ENCODE measurements at regions not wholly inside any gene's neighbourhood (a gene's known extent, or its start where the extent isn't known, plus 50 kb on each side); places are given as distances from the start of the nearest gene placed in this dataset.

DNA sequence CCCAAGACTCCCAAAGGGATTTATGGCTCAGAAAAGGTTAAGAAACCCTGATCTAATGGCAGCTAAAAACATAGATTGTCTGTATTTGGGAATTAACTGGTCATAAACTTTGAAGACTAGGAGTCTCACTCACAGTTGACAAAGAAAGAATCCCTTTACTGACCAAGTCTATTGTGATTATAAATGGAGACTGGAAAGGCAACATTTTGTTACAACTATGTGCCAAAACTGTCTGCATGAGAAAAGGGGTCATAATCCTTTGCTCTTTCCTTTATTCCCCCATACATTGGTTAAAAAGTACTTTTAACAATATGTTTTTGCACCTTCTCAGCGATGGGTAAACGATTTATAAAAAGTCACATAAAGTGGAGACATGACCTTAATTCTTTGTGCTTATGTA lies 206.9 kb upstream of the MAP3K7 start:
- Histone ChIP-seq H3K4me1 (ENCODE audit: insufficient read depth, low read length) (no peaks in the 10 kb centered on the region), H2BK120ac (ENCODE audit: low read depth, low read length, poor library complexity, severe bottlenecking) (no peak overlapping the region), H3K9me3 (ENCODE audit: control insufficient read depth, low read depth, low read length) (no peaks in the 10 kb centered on the region), H4K5ac (ENCODE audit: insufficient read length, low read depth, low read length) (no peak overlapping the region), H3K56ac (ENCODE audit: insufficient read length, low read depth, low read length) (no peak overlapping the region), H2BK15ac (ENCODE audit: low read depth, low read length) (no peak overlapping the region), H3K23ac (ENCODE audit: insufficient read length, low read depth, low read length) (no peak overlapping the region), H2BK20ac (ENCODE audit: low read depth, low read length, poor library complexity, severe bottlenecking) (no peak overlapping the region), H2AFZ (ENCODE audit: low read length) (no peak overlapping the region), H3K14ac (ENCODE audit: insufficient read depth, low read length) (no peak overlapping the region), H3K27ac (ENCODE audit: insufficient read length, low read depth, low read length) (no peak overlapping the region), H3K4me2 (ENCODE audit: insufficient read depth, insufficient read length, low read length) (no peak overlapping the region), H4K20me1 (ENCODE audit: control insufficient read depth, insufficient read depth, insufficient read length) (no peaks in the 10 kb centered on the region), H3T11ph (ENCODE audit: low read length) (no peak overlapping the region), H2BK12ac (ENCODE audit: insufficient read length, low read depth, low read length) (no peak overlapping the region), H3K18ac (ENCODE audit: insufficient read length, low read depth, low read length) (no peak overlapping the region), H2BK5ac (ENCODE audit: insufficient read length, low read length) (no peak overlapping the region), H4K8ac (replicated peaks; ENCODE audit: insufficient read length, low read depth, low read length) (no peak overlapping the region), H2AK5ac (ENCODE audit: insufficient read length, low read length) (no peak overlapping the region), H3K79me2 (ENCODE audit: insufficient read depth, low read length) (no peaks in the 10 kb centered on the region), H3K23me2 (ENCODE audit: insufficient read length, low read depth, low read length, poor library complexity, severe bottlenecking) (no peaks in the 10 kb centered on the region), H3K79me1 (ENCODE audit: insufficient read depth, low read depth, low read length, poor library complexity, severe bottlenecking) (no peaks in the 10 kb centered on the region), H3K9ac (ENCODE audit: extremely low read depth, insufficient read length, low read length) (no peak overlapping the region), H3K27me3 (ENCODE audit: insufficient read depth, low read length) (no peaks in the 10 kb centered on the region), H3K4ac (ENCODE audit: low read depth, low read length) (no peak overlapping the region), H4K91ac (ENCODE audit: insufficient read length, low read depth, low read length) (no peak overlapping the region)
- no peak for DNase-seq
- Mint-ChIP-seq H3K9me3 (no peaks in the 10 kb centered on the region), H3K27me3 (ENCODE audit: low read depth) (no peaks in the 10 kb centered on the region), H3K4me1 (peaks cover 9 to 22% of the 10 kb centered on the region in 2 experiments), H3K27ac (no peak overlapping the region), H3K36me3 (ENCODE audit: insufficient read depth in 1 of 3, low read depth in 3 of 3) (no peaks in the 10 kb centered on the region), H3K4me3 (no peak overlapping the region)
- no CpG with 5 or more reads among the region's 2 CpGs for WGBS (ENCODE audit: extremely low coverage, insufficient read length, low lambda C conversion rate)
- no peak for TF ChIP-seq CTCF (conservative IDR thresholded peaks at IDR 0.05)

All from H9 (cell line).